ACC112 (cell line): ENCODE measurements at regions not wholly inside any gene's neighbourhood (a gene's known extent, or its start where the extent isn't known, plus 50 kb on each side); places are given as distances from the start of the nearest gene placed in this dataset.

ENCODE experiments used
- H2AFZ ChIP-seq: fragments of 200-600 bp; sonication (generic); one replicate; pipeline ENCODE4 v1.6.0; 2017; ENCODE audit warnings: antibody characterized with exemption, low read length; ENCODE audit not compliant: unreplicated experiment
- H3K27ac ChIP-seq: fragments of 200-600 bp; sonication (generic); 2 replicates; pipeline ENCODE4 v1.5.1; 2014; ENCODE audit warnings: low read depth, mild to moderate bottlenecking, antibody characterized with exemption, low read length, moderate library complexity
- H3K27me3 ChIP-seq: fragments of 200-600 bp; sonication (generic); 2 replicates; pipeline ENCODE4 v1.6.1; 2014; ENCODE audit warnings: mild to moderate bottlenecking, antibody characterized with exemption, low read length, moderate library complexity, mixed read lengths; ENCODE audit not compliant: insufficient read depth
- H3K36me3 ChIP-seq: fragments of 200-600 bp; sonication (generic); 2 replicates; pipeline ENCODE4 v1.6.1; 2016; ENCODE audit warnings: mild to moderate bottlenecking, antibody characterized with exemption, low read length, moderate library complexity, mixed read lengths; ENCODE audit not compliant: insufficient read depth
- H3K4me1 ChIP-seq: fragments of 200-600 bp; sonication (generic); one replicate; pipeline ENCODE4 v1.6.1; 2016; ENCODE audit warnings: low read length, mixed read lengths; ENCODE audit not compliant: insufficient read depth, unreplicated experiment, control insufficient read depth
- H3K4me3 ChIP-seq: fragments of 200-600 bp; sonication (generic); 2 replicates; pipeline ENCODE4 v1.5.1; 2014; ENCODE audit warnings: mild to moderate bottlenecking, low read depth, low read length
- H3K79me2 ChIP-seq: fragments of 200-600 bp; sonication (generic); one replicate; pipeline ENCODE4 v1.6.0; 2016; ENCODE audit warnings: low read length; ENCODE audit not compliant: control insufficient read depth, unreplicated experiment, insufficient read depth

GRCh38 chr5:108670591-108671289, 77.0 kb upstream of the FER start:
- Histone ChIP-seq H3K27me3 (peaks cover 5% of the 10 kb centered on the region; the same call in 1 of the 2 replicates), H3K79me2 (no peaks in the 10 kb centered on the region), H2AFZ (no peak overlapping the region), H3K36me3 (no peaks in the 10 kb centered on the region), H3K4me3 (no peak overlapping the region), H3K27ac (no peak overlapping the region), H3K4me1 (no peaks in the 10 kb centered on the region)

- Histone ChIP-seq H3K4me3 (no peak overlapping the region), H2AFZ (no peak overlapping the region), H3K36me3 (no peaks in the 10 kb centered on the region), H3K27me3 (peaks cover 5% of the 10 kb centered on the region; the same call in 1 of the 2 replicates), H3K27ac (no peak overlapping the region), H3K79me2 (no peaks in the 10 kb centered on the region), H3K4me1 (no peaks in the 10 kb centered on the region)
Measured at GRCh38 chr5:108669462-108669861, 78.2 kb upstream of the FER start.

- H3K27ac ChIP-seq = peak overlapping the region; percentile 55; the same call in 1 of the 2 replicates
- no peaks in the 10 kb centered on the region for H3K79me2 ChIP-seq
- no peaks in the 10 kb centered on the region for H3K36me3 ChIP-seq
- no peak overlapping the region for H3K4me3 ChIP-seq
- no peak overlapping the region for H2AFZ ChIP-seq
- peaks cover 18% of the 10 kb centered on the region for H3K4me1 ChIP-seq
- peaks cover 5% of the 10 kb centered on the region; the same call in 1 of the 2 replicates for H3K27me3 ChIP-seq
Measured at GRCh38 chr5:108661590-108662219, 86.0 kb upstream of the FER start.

- Histone ChIP-seq H3K27ac (peak overlapping the region; percentile 55; the same call in 1 of the 2 replicates), H3K79me2 (no peaks in the 10 kb centered on the region), H3K4me1 (peaks cover 24% of the 10 kb centered on the region), H2AFZ (no peak overlapping the region), H3K36me3 (no peaks in the 10 kb centered on the region), H3K27me3 (peaks cover 5% of the 10 kb centered on the region; the same call in 1 of the 2 replicates), H3K4me3 (no peak overlapping the region)
Measured at GRCh38 chr5:108661024-108661423, 86.7 kb upstream of the FER start.

- no peaks in the 10 kb centered on the region for H3K79me2 ChIP-seq
- no peak overlapping the region for H3K4me3 ChIP-seq
- H3K27ac ChIP-seq = no peak overlapping the region
- H3K4me1 ChIP-seq = peaks cover 31% of the 10 kb centered on the region
- peaks cover 5% of the 10 kb centered on the region; the same call in 1 of the 2 replicates for H3K27me3 ChIP-seq
- no peaks in the 10 kb centered on the region for H3K36me3 ChIP-seq
- no peak overlapping the region for H2AFZ ChIP-seq
Measured at GRCh38 chr5:108660291-108660690, 87.4 kb upstream of the FER start.

- H3K4me1 ChIP-seq = peaks cover 36% of the 10 kb centered on the region
Measured at GRCh38 chr5:108659531-108659930, 88.2 kb upstream of the FER start.

GRCh38 chr5:108655750-108656450, 91.8 kb upstream of the FER start:
- Histone ChIP-seq H3K36me3 (no peaks in the 10 kb centered on the region), H2AFZ (no peak overlapping the region), H3K4me1 (peaks cover 47% of the 10 kb centered on the region), H3K4me3 (peak overlapping the region; percentile 12; the same call in 1 of the 2 replicates), H3K79me2 (no peaks in the 10 kb centered on the region), H3K27me3 (peaks cover 5% of the 10 kb centered on the region; the same call in 1 of the 2 replicates), H3K27ac (peak overlapping the region; percentile 25; the same call in 1 of the 2 replicates)

More at GRCh38 chr5:108659531-108659930, 88.2 kb upstream of the FER start:
- no peaks in the 10 kb centered on the region for H3K36me3 ChIP-seq
- H2AFZ ChIP-seq = no peak overlapping the region
- no peak overlapping the region for H3K27ac ChIP-seq
- H3K27me3 ChIP-seq = peaks cover 5% of the 10 kb centered on the region; the same call in 1 of the 2 replicates
- no peaks in the 10 kb centered on the region for H3K79me2 ChIP-seq
- H3K4me3 ChIP-seq = no peak overlapping the region

- H3K4me3 ChIP-seq = 0 out of 2 replicates have a peak overlapping the region, but pooled peaks have one; percentile 0
- H3K79me2 ChIP-seq = no peaks in the 10 kb centered on the region
- H3K36me3 ChIP-seq = no peaks in the 10 kb centered on the region
- H3K27ac ChIP-seq = peak overlapping the region; percentile 16; the same call in 1 of the 2 replicates
- H3K27me3 ChIP-seq = no peaks in the 10 kb centered on the region
- no peak overlapping the region for H2AFZ ChIP-seq
- H3K4me1 ChIP-seq = peaks cover 48% of the 10 kb centered on the region
Measured at GRCh38 chr5:108654051-108654450, 93.6 kb upstream of the FER start.

GRCh38 chr5:108653201-108653600, 94.5 kb upstream of the FER start:
- H3K4me1 ChIP-seq = peaks cover 48% of the 10 kb centered on the region
- H3K36me3 ChIP-seq = no peaks in the 10 kb centered on the region
- no peaks in the 10 kb centered on the region for H3K27me3 ChIP-seq
- H3K4me3 ChIP-seq = no peak overlapping the region
- no peaks in the 10 kb centered on the region for H3K79me2 ChIP-seq
- H3K27ac ChIP-seq = no peak overlapping the region
- H2AFZ ChIP-seq = no peak overlapping the region

GRCh38 chr5:108650997-108651396, 96.7 kb upstream of the FER start:
- H3K4me1 ChIP-seq = peaks cover 40% of the 10 kb centered on the region
- no peaks in the 10 kb centered on the region for H3K36me3 ChIP-seq
- H3K4me3 ChIP-seq = no peak overlapping the region
- no peak overlapping the region for H2AFZ ChIP-seq
- no peaks in the 10 kb centered on the region for H3K27me3 ChIP-seq
- peak overlapping the region; percentile 39 for H3K27ac ChIP-seq
- no peaks in the 10 kb centered on the region for H3K79me2 ChIP-seq
